Neural progenitor cell (in vitro differentiated cells): ENCODE measurements at regions not wholly inside any gene's neighbourhood (a gene's known extent, or its start where the extent isn't known, plus 50 kb on each side); places are given as distances from the start of the nearest gene placed in this dataset.

ENCODE experiments used
- CTCF ChIP-seq: fragments of 200-600 bp; sonication (generic); IDR thresholded peaks from 2 replicates; pipeline ENCODE4 v1.5.1; 2017; ENCODE audit warnings: antibody characterized with exemption, mild to moderate bottlenecking
- EZH2 ChIP-seq: fragments of 200-600 bp; sonication (generic); IDR thresholded peaks from 2 replicates; pipeline ENCODE4 v1.6.1; 2017; ENCODE audit warnings: antibody characterized with exemption, mild to moderate bottlenecking, moderate library complexity
- EZH2phosphoT487 ChIP-seq: fragments of 200-600 bp; sonication (generic); IDR thresholded peaks from 2 replicates; pipeline ENCODE4 v1.6.1; 2017; ENCODE audit warnings: antibody characterized with exemption

GRCh38 chr5:54885636-54886035 is 99.8 kb downstream of the ESM1 start:
- TF ChIP-seq CTCF (no peak), EZH2 (no peak), EZH2phosphoT487 (no peak)
